HEK293T (cell line): ENCODE measurements at regions not wholly inside any gene's neighbourhood (a gene's known extent, or its start where the extent isn't known, plus 50 kb on each side); places are given as distances from the start of the nearest gene placed in this dataset.

Source experiments
- ARNT ChIP-seq: fragments of 450-650 bp; IDR thresholded peaks from 2 replicates; pipeline ENCODE4 v1.6.1; 2017; ENCODE audit warnings: mild to moderate bottlenecking
- BHLHE40 ChIP-seq: fragments of 450-650 bp; IDR thresholded peaks from 2 replicates; pipeline ENCODE4 v1.6.1; 2016; ENCODE audit warnings: mild to moderate bottlenecking, moderate library complexity, borderline replicate concordance
- CTBP1 ChIP-seq: fragments of 450-650 bp; IDR thresholded peaks from 2 replicates; pipeline ENCODE4 v1.6.1; 2016; ENCODE audit warnings: borderline replicate concordance
- ELF4 ChIP-seq: fragments of 450-650 bp; IDR thresholded peaks from 2 replicates; pipeline ENCODE4 v1.6.1; 2017; ENCODE audit warnings: antibody characterized with exemption
- FOXA1 ChIP-seq: fragments of 450-650 bp; IDR thresholded peaks from 2 replicates; pipeline ENCODE4 v1.6.1; 2016; ENCODE audit warnings: mild to moderate bottlenecking
- FOXK2 ChIP-seq: fragments of 450-650 bp; IDR thresholded peaks from 2 replicates; pipeline ENCODE4 v1.6.1; 2016; ENCODE audit warnings: mild to moderate bottlenecking
- FOXM1 ChIP-seq: fragments of 450-650 bp; IDR thresholded peaks from 2 replicates; pipeline ENCODE4 v1.6.1; 2017; ENCODE audit warnings: mild to moderate bottlenecking, borderline replicate concordance
- LEF1 ChIP-seq: fragments of 450-650 bp; IDR thresholded peaks from 2 replicates; pipeline ENCODE4 v1.6.1; 2017; ENCODE audit warnings: mild to moderate bottlenecking, borderline replicate concordance
- NFRKB ChIP-seq: fragments of 450-650 bp; IDR thresholded peaks from 2 replicates; pipeline ENCODE4 v1.6.1; 2016; ENCODE audit warnings: mild to moderate bottlenecking, moderate library complexity
- SP1 ChIP-seq: fragments of 450-650 bp; IDR thresholded peaks from 2 replicates; pipeline ENCODE4 v1.6.1; 2017
- SUZ12 ChIP-seq: fragments of 450-650 bp; IDR thresholded peaks from 2 replicates; pipeline ENCODE4 v1.6.1; 2016; ENCODE audit warnings: mild to moderate bottlenecking
- TARDBP ChIP-seq: fragments of 450-650 bp; IDR thresholded peaks from 2 replicates; pipeline ENCODE4 v1.6.1; 2016

DNA sequence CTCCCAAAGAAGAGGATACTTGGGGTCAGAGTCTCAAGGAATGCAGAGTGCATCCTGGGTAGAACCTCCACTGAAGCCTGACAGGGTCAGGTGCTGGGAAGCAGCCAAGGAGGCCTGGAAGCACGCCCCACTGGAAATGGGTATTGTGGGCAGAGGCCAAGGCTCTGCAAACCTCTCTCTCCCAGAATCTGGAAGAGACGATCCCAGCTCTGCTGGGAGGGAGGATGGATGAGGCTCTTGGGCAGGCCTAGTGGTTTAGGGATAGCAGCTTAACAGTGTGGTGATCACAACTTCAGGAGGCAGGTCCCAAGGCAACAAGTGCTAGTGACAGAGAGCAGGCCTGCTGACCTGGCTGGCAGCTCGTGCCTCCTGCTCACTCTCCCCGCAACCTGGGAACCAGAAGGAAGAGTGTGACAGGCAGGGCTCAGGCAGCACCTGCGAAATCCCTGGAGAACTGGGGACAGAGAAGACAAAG, 641.0 kb downstream of the PLPP3 start:
- TF ChIP-seq FOXK2 (no peak), ARNT (no peak), CTBP1 (no peak), SP1 (no peak), FOXA1 (no peak), BHLHE40 (no peak), NFRKB (no peak), SUZ12 (no peak), FOXM1 (no peak), LEF1 (no peak), TARDBP (no peak), ELF4 (no peak)
